ENCODE measurements at regions not wholly inside any gene's neighbourhood (a gene's known extent, or its start where the extent isn't known, plus 50 kb on each side); places are given as distances from the start of the nearest gene placed in this dataset.

GRCh38 chr11:33417121-33417520 lies 159.9 kb downstream of the HIPK3 start:
- TF ChIP-seq CTCF (conservative IDR thresholded peaks at IDR 0.05; ENCODE audit: low read depth, low read length) (no peak), EZH2 (IDR thresholded peaks at IDR 0.05; ENCODE audit: low read length, unreplicated experiment) (no peak), EZH2phosphoT487 (IDR thresholded peaks at IDR 0.05; ENCODE audit: borderline replicate concordance, low read length) (no peak)

All from PC-3 (cell line).